ENCODE measurements at regions not wholly inside any gene's neighbourhood (a gene's known extent, or its start where the extent isn't known, plus 50 kb on each side); places are given as distances from the start of the nearest gene placed in this dataset.
A peak's percentile ranks its signal among the peaks of the same experiment; 100 is the strongest.
"Not testable (repeated sequence)": the region's sequence is repeated elsewhere in the genome, so short reads cannot be mapped to it uniquely, and the experiment has no call there.

DNA sequence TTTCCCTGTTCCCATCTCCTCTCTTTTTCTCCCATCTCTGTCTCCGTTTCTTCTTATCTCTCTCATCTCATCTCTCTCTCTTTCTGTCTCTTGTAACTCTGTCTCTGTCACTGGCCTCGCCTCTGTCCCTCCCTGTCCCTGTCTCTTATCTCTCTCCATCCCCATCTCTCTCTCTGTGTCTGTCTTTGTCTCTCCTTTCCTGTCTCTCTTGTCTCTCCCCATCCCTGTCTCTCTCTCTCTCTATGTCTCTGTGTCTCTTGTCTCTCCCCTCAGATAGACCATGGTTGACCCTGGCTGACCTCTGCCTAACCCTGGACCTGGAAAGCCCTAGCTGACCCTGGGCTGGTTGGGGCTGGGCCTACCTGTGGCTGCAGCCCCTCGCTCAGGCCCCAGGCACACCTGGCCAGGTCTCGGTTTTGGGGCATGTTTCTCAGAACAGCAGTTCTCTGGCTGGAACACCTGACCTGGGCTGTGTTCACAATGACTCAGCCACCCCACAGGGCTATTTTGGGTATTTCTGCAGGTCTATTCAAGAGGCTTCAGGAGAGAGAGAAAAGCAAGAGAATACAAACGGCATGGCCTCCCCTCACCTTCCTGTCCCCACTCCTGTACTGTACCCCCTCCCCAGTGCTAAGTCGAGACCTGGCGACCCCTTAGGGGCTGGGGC lies 174.4 kb downstream of the TMEM121 start:
- DNase-seq = no peak

DNA sequence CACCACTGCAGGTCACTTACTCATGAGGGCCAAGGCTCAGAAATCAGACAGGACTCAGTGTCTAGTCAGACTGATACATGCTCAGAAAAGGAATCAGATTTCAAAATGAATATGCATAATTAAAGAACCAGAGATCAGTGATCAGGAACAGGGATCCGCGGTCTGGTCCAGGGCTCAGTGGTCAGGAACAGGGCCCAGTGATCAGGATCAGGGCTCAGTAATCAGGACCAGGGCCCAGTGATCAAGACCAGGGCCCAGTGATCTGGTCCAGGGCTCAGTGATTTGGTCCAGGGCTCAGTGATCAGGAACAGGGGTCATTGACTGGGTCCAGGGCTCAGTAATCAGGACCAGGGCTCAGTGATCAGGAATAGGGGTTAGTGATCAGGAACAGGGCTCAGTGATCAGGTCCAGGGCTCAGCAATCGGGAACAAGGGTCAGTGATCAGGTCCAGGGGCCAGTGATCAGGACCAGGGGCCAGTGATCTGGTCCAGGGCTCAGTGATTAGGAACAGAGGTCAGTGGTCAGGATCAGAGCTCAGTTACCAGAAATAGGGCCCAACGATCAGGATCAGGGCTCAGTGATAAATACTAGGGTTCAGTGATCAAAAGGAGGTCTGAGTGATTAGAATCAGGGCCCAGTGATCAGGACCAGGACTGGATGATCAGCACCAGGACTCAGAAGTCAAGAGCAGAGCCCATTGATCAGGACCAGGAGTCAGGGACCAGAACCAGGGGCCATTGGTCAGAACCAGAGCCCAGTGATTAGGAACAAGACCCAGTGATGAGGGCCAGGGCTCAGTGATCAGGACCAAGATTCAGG lies 175.3 kb downstream of the TMEM121 start:
- DNase-seq = peak; percentile 7

DNA sequence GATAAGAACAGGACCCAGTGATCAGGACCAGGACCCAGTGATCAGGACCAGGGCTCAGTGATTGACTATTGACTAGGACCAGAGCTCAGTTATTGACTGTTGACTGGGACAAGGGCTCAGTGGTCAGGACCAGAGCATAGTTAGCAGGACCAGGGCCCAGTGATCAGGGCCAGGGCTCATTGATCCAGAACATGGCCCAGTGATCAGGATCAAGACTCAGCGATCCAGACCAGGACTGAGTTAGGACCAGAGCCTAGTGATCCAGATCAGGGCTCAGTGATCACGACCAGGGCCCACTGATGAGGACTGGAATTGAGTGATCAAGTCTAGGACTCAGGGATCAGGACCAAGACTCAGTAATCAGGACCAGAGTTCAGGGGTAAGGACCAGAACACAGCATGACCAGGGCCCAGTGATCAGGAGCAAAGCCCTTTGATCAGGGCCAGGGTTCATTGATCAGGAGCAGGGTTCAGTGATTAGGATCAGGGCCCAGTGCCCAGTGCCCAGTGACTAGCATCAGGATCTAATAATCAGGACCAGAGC lies 176.0 kb downstream of the TMEM121 start:
- peak; percentile 1 for DNase-seq

DNA sequence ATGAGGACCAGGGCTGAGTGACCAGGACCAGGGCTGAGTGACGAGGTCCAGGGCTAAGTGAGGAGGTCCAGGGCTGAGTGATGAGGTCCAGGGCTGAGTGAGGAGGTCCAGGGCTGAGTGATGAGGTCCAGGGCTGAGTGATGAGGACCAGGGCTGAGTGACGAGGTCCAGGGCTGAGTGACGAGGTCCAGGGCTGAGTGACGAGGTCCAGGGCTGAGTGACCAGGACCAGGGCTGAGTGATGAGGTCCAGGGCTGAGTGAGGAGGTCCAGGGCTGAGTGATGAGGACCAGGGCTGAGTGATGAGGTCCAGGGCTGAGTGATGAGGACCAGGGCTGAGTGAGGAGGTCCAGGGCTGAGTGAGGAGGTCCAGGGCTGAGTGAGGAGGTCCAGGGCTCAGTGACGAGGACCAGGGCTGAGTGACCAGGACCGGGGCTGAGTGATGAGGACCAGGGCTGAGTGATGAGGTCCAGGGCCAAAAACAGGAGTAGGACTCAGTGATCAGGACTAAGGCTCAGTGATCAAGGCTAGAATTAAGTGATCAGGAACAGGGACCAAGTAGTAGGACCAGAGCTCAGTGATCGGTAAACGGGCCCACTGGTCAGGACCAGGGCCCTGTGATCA lies 176.8 kb downstream of the TMEM121 start:
- DNase-seq = not testable (repeated sequence)

DNA sequence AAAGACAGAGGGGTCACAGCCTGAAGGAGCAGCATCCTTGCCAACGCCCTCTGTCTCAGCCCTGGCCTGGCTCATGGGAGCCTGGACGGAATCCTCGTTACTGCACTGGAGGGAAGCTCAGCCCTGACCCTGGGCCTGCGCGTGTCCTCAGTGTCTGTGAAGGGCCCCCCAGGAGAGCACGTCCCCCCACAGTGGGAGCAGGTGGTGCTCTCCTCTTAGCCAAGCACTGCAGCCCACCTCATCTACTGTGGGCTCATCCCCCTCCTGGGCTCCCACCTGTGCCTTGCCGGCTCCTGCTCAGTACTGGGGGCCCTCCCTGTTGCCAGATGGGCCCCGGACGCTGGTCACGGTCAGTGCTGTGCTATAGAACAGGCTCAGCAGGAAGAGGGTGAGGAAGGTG lies 177.7 kb downstream of the TMEM121 start:
- not testable (repeated sequence) for DNase-seq

DNA sequence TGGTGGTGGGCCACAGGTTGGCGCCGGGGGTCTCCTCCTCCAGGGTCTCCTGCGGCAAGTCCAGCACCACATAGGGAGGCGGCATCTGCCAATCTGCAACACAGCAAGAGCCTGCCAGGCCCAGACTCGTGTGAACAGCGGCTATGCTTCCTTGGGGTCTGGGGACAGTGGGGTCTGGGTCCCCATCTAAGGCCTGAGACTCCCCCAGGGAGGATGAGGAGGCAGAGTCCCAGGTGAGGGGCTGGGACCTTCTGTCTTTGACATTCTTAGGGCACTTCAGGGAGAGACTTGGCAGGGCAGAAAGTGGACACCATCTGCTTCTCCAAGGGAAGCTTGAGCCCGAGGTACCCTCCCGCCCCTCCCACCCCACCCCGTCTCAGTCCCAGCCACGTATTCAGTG lies 178.1 kb downstream of the TMEM121 start:
- DNase-seq = not testable (repeated sequence)

DNA sequence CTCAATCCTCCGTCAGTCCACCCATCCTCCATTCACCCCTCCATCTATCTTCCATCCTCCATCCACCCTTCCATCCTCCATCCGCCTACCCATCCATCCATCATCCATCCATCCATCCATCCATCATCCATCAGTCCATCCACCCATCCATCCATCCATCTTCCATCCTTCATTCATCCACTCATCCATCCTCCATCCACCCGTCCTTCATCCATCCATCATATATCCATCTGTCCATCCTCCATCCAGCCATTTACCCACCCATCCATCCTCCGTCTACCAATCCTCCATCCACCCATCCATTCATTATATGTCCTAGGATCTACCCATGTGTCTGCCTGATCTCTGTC lies 179.1 kb downstream of the TMEM121 start:
- DNase-seq = not testable (repeated sequence)

DNA sequence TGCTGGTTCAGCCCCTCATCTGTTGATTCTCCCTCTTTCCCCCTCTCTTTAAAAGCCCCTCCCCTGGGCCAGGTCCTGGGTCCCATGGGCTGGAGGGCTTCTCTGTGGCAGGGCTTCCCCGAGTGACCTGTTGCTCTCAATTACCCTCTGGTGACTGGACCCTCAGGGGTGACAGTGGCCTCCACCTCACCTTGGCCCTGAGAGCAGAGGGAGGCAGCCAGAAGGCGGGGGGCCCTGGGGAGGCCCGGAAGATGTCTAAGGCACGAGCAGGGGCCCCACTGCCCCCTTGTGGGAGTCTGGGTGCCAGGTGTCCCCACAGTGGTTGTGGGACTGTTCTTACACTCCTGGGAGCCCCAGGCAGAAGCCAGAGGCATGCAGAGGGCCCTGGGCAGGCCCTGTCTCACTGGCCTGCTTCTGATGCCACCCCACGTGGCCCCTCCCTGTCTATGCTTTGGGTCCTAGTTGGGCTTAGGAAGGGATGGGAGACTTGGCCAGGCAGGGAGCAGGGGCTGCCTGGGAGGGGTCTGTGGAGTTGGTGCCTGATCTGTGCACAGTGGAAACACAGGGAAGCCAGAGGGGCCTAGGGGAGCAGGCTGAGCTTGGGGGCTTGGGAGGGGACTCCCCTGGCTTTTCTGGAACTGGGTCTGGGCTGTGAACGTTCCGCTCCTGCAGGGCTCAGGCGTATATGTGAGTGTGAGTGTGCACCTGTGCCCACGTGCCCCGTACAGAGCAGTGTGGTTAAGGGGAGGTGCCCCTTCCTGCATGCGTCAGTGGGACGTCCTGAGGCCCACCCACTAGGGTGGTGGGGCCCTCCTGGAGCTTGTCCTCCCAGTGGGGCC lies 179.7 kb downstream of the TMEM121 start:
- DNase-seq = not testable (repeated sequence)

DNA sequence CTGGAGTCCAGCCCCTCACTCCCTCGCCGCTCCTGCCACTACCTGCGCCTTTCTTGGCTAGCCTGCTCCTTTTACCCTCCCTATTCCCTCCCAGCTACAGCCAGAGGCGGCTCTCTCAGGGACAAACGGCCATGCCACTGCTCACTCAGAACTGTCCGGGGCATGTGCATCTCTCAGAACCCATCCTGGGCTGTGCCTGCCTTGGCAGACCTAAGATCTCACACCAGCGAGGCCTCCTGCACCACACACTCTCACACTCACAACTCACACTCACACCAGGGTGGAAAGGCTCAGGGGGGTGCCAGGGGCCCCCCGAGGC lies 180.3 kb downstream of the TMEM121 start:
- DNase-seq = not testable (repeated sequence)

DNA sequence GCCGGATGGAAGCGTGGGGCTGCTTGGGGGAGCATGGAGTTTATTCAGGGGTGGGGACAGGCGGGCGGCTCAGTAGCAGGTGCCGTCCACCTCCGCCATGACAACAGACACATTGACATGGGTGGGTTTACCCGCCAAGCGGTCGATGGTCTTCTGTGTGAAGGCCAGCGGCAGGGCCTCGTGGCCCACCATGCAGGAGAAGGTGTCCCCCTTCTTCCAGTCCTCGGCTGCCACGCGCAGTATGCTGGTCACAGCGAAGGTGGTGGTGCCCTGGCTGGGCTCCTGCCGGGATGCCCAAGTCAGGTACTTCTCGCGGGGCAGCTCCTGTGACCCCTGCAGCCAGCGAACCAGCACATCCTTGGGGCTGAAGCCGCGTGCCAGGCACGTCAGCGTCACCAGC lies 180.7 kb downstream of the TMEM121 start:
- not testable (repeated sequence) for DNase-seq

DNA sequence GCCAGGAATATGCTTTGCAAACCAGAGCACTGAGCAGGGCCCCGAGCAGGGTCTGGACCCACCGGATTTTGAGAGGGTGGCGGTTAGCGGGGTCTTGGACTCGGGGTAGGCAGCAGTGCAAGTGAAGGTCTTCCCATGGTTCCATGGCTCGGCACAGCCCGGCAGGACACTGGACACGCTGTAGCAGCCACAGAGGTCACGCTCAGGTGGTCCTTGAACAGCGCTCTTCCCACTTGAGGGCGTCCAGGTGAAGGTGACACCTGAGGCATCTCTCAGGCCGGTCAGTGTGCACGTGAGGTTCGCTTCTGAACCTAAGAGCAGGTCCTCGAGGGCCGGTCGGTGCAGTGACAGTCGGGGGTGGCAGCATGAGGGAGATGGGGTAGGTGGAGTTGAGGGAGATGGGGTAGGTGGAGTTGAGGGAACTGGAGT lies 181.4 kb downstream of the TMEM121 start:
- not testable (repeated sequence) for DNase-seq

DNA sequence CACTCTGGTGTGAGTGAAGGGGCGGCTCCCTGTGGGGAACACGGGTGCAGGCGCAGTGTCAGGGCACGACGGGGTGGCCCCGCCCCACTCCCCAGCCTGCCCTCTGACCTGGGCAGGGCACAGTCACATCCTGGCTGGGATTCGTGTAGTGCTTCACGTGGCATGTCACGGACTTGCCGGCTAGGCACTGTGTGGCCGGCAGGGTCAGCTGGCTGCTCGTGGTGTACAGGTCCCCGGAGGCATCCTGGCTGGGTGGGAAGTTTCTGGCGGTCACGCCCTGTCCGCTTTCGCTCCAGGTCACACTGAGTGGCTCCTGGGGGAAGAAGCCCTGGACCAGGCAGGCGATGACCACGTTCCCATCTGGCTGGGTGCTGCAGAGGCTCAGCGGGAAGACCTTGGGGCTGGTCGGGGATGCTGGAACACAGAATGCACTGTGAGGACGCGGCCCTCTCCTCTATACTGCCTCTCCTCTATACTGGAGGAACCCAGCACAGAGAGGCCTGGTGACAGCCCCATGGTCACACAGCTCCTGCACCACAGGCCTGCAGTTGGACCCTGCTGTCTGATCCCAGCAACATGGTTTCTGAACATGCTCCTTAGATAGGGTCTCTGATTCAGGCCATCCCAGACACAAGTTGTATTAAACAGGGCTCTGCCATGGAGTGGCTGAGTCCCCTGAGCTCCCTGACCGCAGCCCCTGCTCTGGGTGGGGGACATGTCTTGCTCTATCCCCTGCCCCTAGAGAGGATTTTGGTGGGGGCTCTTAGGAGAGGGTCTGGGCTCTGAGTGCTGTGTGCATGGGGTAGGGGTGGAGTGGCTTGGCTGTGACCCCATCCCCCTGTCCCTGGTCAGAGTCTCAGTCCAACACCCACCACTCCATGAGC lies 182.1 kb downstream of the TMEM121 start:
- DNase-seq = not testable (repeated sequence)

DNA sequence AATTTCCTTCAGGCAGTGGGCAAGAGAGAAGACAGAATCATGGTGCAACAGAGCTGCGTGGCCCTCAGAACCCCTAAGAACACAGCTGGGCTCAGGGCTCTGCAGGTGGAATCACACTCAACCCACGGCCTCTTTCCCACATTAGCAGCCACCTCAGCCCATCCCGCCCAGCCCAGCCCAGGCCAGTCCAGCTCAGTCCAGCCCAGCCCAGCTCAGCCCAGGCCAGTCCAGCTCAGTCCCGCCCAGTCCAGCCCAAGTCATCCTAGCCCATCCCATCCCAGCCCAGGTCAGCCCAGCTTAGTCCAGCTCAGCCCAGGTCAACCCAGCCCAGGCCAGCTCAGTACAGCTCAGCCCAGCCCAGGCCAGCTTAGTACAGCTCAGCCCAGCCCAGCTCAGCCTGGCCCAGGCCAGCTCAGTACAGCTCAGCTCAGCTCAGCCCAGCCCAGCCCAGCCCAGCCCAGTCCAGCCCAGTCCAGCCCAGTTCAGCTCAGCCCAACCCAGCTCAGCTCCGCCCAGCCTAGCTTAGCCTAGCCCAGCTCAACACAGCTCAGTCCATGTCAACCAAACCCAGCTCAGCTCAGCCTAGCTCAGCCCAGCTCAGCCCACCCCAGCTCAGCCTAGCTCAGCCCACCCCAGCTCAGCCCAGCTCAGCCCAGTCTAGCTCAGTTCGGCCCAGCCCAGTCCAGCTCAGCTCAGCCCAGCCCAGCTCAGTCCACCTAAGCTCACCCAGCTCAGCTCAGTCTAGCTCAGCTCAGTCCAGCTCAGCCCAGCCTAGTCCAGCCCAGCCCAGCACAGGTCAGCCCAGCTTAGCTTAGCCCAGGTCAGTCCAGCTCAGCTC lies 183.1 kb downstream of the TMEM121 start:
- no peak for DNase-seq

DNA sequence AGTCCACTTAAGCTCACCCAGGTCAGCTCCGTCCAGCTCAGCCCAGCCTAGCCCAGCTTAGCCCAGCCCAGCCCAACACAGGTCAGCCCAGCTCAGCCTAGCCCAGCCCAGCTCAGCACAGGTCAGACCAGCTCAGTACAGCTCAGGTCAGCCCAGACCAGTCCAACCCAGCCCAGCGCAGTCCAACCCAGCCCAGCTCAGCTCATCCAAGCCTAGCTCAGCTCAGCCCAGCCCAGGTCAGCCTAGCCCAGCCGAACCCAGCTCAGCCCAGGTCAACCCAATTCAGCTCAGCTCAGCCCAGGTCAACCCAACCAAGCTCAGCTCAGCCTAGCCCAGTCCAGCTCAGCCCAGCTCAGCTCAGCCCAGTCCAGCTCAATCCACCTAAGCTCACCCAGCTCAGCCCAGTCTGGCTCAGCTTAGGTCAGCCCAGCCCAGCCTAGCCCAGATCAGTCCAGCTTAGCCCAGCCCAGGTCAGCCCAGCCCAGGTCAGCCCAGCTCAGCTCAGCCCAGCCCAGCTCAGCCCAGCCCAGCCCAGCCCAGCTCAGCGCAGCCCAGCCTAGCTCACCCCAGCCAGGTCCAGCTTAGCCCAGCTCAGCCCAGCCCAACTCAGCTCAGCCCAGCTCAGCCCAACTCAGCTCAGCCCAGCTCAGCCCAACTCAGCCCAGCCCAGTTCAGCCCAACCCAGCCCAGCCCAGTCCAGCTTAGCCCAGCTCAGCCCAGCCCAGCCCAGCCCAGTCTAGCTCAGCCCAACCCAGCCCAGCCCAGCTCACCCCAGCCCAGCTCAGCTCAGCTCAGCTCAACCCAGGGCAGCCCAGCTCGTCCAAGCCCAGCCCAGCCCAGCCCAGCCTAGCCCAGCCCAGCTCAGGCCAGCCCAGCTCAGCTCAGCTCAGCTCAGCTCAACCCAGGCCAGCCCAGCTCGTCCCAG lies 184.0 kb downstream of the TMEM121 start:
- DNase-seq = no peak

DNA sequence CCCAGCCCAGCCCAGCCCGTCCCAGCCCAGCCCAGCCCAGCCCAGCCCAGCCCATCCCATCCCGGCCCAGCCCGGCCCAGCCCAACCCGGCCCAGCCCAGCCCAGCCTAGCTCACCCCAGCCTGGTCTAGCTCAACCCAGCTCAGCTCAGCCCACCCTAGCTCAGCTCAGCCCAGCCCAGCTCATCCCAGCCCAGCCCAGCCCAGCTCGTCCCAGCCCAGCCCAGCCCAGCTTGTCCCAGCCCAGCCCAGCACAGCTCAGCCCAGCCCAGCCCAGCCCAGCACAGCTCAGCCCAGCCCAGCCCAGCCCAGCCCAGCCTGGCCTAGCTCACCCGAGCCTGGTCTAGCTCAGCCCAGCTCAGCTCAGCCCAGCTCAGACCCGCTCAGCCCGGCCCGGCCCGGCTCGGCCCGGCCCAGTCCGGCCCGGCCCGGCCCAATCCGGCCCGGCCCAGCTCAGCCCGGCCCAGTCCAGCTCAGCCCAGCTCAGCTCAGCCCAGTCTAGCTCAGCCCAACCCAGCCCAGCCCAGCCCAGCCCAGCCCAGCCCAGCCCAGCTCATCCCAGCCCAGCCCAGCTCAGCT lies 184.7 kb downstream of the TMEM121 start:
- DNase-seq = no peak

DNA sequence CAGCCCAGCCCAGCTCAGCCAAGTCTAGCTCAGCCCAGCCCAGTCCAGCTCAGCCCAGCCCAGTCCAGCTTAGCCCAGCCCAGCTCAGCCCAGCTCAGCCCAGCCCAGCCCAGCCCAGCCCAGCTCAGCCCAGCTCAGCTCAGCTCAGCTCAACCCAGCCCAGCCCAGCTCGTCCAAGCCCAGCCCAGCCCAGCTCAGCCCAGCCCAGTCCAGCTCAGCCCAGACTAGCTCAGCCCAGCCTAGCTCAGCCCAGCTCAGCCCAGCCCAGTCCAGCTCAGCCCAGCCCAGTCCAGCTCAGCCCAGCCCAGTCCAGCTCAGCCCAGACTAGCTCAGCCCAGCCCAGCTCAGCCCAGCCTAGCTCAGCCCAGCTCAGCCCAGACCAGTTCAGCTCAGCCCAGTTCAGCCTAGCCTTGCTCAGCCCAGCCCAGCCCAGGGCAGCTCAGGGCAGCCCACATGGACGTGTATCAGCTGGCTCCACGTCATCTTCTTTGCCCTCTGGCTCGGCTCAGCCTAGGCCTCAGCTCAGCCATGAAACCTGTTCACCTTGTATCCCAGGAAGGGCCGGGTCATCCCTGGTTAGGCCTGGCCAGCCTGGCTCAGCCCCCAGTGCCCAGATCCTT lies 185.6 kb downstream of the TMEM121 start:
- DNase-seq = no peak

DNA sequence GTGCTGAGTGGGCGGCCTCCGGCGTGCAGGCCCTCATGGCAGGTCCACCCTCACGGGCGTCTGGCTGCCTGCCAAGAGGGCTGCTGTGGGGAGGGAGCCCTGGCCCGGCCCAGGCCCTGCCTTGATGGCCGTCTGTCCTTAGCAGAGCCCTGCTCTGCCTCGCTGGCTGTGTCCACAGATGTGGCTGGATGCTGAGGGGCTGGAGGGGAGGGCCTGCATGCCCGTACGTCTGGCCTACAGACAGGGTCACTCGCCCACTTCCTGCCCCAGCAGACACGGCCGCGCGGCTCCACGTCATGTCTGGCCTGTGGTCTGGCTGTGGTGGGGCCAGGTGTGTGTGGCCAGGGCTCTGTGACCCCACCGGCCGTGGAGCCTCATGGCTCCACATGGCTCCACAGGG lies 186.3 kb downstream of the TMEM121 start:
- not testable (repeated sequence) for DNase-seq

DNA sequence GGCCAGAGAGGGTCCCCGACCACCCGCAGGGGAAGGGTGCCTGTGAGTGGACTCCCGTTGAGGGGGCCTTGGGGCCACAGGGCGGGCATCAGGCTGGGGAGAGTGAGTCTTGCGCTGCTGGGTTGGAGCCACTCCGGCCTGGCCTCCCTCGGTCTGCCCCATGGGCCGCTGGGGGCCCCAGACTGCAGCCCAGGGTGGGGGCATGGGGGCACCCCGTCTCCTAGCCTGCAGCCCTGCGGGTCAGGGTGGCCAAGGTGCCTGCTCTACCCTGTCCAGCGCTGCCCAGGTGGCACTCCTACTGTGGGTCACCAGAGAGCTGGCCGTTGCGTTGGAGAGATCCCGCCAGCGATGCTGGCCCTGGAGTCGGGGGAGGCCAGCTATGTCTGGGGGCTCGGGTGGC lies 186.8 kb downstream of the TMEM121 start:
- not testable (repeated sequence) for DNase-seq

DNA sequence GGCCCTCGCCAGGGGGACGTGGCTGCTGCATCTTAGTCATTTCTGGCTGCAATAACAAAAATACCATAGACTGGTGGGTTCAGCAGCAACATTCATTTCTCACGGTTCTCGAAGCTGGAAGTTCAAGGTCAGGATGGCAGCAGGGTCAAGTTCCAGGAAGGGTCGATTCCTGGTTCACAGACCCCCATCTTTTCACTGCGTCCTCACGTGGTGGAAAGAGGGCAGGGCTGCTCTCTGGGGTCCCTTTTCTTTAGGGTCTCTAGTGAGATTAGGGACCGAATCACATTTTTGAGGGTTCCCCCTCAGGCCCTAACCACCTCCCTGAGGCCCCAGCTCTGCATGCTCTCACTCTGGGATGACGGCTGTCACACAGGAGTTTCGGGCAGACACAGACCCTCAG lies 187.5 kb downstream of the TMEM121 start:
- DNase-seq = not testable (repeated sequence)

Data from right forelimb (tissue), 1 donor.